Urinary bladder (tissue), 3 donors: ENCODE measurements at regions not wholly inside any gene's neighbourhood (a gene's known extent, or its start where the extent isn't known, plus 50 kb on each side); places are given as distances from the start of the nearest gene placed in this dataset.
"Not testable (repeated sequence)": the region's sequence is repeated elsewhere in the genome, so short reads cannot be mapped to it uniquely, and the experiment has no call there.

Experiments used
- DNase-seq: peaks from one replicate; pipeline ENCODE4 v3.0.0-alpha.2; 2015; ENCODE audit errors: extremely low spot score
- H3K27ac ChIP-seq: one replicate; pipeline ENCODE4 v1.5.1; 2013; ENCODE audit warnings: low read depth, mild to moderate bottlenecking, moderate library complexity
- H3K36me3 ChIP-seq: one replicate; pipeline ENCODE4 v1.6.1; 2013; ENCODE audit warnings: mild to moderate bottlenecking, moderate library complexity; ENCODE audit not compliant: insufficient read depth
- H3K4me1 ChIP-seq: one replicate; pipeline ENCODE4 v1.6.1; 2013; ENCODE audit warnings: mild to moderate bottlenecking, moderate library complexity; ENCODE audit not compliant: insufficient read depth
- H3K4me3 ChIP-seq: one replicate; pipeline ENCODE4 v1.5.1; 2013; ENCODE audit warnings: low read depth, low read length
- WGBS: extraction: QIAGEN DNeasy Blood & Tissue Kit; methylation state at CpG from one replicate; pipeline ENCODE4 v1.1.7; 2013; 5-methylcytosine and 5-hydroxymethylcytosine counted together
- donor health status: healthy with polysubstance abuse.
- donor health status: healthy.

DNA sequence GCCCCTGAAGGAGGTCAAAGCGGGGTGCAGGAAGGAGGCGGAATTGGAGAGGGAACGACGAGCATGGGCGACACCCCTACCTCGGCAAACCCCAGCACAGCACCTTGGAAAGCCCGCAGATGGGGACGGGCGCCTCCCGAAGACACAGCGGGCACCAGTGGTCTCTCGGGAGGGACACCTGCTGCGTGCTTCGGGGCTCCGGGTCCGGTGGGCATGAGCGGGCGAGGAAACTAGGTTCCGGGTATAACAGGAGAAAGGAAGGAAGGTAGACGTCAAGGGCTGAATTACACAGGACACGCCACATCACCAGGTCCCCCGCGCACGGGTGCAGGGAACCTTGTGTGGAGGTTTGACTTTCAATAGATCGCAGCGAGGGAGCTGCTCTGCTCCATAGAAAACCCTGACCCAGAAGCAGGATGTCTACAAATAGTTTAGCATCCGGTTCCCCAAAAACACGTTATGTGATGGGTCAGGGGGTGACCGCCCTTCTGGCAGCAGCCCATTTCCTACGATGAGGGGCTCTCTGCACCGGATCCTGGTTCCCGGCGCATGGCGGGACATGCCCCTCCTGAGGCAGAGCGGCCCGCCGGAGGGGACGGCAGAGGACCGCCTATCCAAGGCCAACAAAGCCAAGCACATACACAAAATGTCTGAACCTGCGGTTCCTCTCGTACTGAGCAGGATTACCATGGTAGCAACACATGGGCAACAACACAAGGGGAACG is 196.9 kb downstream of the ALG10 start:
- H3K4me1 ChIP-seq: no peaks in the 10 kb centered on the region
- no peak for DNase-seq
- WGBS: 52% methylated on average over 42 of the region's 42 CpGs
- no peak overlapping the region for H3K27ac ChIP-seq
- H3K36me3 ChIP-seq: no peaks in the 10 kb centered on the region
- peak overlapping the region; percentile 27 for H3K4me3 ChIP-seq

DNA sequence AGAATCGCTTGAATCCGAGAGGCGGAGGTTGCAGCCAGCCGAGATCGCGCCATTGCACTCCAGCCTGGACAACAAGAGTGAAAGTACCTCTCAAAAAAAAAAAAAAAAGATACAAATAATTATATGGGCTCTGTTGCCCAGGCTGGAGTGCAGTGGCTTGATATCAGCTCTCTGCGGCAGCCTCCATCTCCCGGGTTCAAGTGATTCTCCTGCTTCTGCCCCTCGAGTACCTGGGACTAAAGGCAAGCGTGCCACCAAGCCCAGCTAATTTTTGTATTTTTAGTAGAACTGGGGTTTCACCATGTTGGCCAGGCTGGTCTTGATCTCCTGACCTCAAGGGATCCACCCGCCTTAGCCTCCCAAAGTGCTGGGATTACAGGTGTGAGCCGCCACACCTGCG is 197.8 kb downstream of the ALG10 start:
- not testable (repeated sequence) for DNase-seq, H3K27ac ChIP-seq, H3K36me3 ChIP-seq, H3K4me3 ChIP-seq, H3K4me1 ChIP-seq
- 94% methylated on average over 13 of the region's 13 CpGs for WGBS

GRCh38 chr12:34223640-34224039 is 201.3 kb downstream of the ALG10 start:
- H3K4me3 ChIP-seq: no peak overlapping the region
- 82% methylated on average over 3 of the region's 3 CpGs for WGBS

DNA sequence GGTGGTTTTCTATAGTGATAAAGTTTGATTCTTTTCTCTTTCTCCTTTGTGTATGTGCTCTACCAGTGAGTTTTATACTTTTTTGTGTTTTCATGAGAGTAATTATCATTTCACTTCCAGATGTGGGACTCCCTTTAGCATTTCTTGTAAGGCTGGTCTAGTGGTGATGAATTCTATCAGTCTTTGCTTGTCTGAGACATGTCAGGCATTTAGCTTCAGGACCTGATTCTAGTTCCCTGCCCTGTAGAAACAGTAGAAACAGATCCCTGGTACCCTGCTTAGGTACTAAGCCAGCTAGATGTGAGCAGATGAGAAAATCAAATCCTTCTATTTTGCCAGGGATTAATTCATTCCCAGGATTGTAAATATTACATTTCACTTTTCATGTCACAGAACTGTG is 203.7 kb downstream of the ALG10 start:
- not testable (repeated sequence) for H3K36me3 ChIP-seq, H3K4me1 ChIP-seq, H3K4me3 ChIP-seq, H3K27ac ChIP-seq, DNase-seq

More at GRCh38 chr12:34223640-34224039, 201.3 kb downstream of the ALG10 start:
- Histone ChIP-seq H3K27ac (no peak overlapping the region), H3K36me3 (no peaks in the 10 kb centered on the region), H3K4me1 (no peaks in the 10 kb centered on the region)
- no peak for DNase-seq

- 45% methylated on average over 3 of the region's 3 CpGs for WGBS
These were observed 205.8 kb downstream of the ALG10 start for GRCh38 chr12:34228046-34228445.

DNA sequence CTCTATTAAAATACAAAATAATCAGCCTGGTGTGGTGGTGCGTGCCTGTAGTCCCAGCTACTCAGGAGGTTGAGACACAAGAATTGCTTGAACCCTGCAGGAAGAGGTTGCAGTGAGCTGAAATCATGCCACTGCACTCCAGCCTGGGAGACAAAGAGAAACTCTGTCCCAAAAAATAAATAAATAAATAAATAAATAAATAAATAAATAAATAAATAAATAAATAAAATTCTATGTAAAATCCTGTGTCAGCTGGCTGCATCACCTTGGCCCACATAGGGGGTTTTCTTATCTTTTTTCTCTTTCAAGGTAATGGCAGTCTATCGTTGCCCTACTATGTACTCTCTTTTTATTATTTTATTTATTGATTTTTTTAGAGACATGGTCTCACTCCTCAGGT is 206.7 kb downstream of the ALG10 start:
- not testable (repeated sequence) for H3K36me3 ChIP-seq, H3K27ac ChIP-seq, H3K4me1 ChIP-seq, H3K4me3 ChIP-seq, DNase-seq
- WGBS: 75% methylated on average over 2 of the region's 2 CpGs

More at GRCh38 chr12:34228046-34228445, 205.8 kb downstream of the ALG10 start:
- H3K4me3 ChIP-seq, H3K36me3 ChIP-seq, DNase-seq, H3K4me1 ChIP-seq, H3K27ac ChIP-seq: not testable (repeated sequence)

DNA sequence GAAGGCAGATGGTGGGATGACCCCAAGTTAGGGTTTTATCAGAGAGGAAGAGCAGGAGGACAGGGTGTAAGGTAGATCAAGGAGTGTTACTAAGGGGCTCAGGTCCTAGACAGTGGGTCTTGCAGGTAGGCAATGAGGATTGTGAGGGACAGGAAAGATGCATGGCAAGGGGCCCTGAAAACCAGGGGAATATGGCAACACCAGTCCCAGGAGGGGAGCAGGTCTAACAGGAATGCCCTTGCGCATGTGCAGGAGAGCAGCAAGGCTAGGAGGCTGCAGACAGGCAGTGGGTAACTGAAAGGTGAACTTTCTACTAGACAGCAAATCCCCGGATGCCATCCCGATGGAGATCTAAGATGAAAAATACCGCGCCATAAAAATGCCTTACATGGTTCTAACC is 211.3 kb downstream of the ALG10 start:
- no peaks in the 10 kb centered on the region for H3K36me3 ChIP-seq
- no peaks in the 10 kb centered on the region for H3K4me1 ChIP-seq
- H3K4me3 ChIP-seq: no peak overlapping the region
- 91% methylated on average over 5 of the region's 5 CpGs for WGBS
- no peak overlapping the region for H3K27ac ChIP-seq
- no peak for DNase-seq

DNA sequence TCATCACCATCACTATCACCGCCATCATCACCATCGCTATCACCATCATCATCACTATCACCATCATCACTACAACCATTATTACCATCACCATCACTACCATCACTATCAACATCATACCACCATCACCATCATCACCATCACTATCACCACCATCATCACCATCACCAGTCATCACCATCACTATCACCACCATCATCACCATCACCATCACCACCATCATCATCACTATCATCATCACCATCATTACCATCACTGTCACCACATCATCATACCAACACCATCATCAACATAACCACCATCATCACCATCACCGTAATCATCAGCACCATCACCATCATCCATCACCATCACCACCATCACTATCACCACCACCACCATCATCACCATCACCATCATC is 213.8 kb downstream of the ALG10 start:
- 72% methylated on average over 3 of the region's 3 CpGs for WGBS
- no peak for DNase-seq

GRCh38 chr12:34244608-34245007 is 222.3 kb downstream of the ALG10 start:
- H3K36me3 ChIP-seq: no peaks in the 10 kb centered on the region
- H3K27ac ChIP-seq: no peak overlapping the region
- no peaks in the 10 kb centered on the region for H3K4me1 ChIP-seq
- H3K4me3 ChIP-seq: no peak overlapping the region
- 82% methylated on average over 1 of the region's 1 CpG for WGBS
- no peak for DNase-seq

More for the DNA sequence above, 213.8 kb downstream of the ALG10 start:
- no peaks in the 10 kb centered on the region for H3K4me1 ChIP-seq
- no peaks in the 10 kb centered on the region for H3K36me3 ChIP-seq
- no peak overlapping the region for H3K27ac ChIP-seq
- no peak overlapping the region for H3K4me3 ChIP-seq

DNA sequence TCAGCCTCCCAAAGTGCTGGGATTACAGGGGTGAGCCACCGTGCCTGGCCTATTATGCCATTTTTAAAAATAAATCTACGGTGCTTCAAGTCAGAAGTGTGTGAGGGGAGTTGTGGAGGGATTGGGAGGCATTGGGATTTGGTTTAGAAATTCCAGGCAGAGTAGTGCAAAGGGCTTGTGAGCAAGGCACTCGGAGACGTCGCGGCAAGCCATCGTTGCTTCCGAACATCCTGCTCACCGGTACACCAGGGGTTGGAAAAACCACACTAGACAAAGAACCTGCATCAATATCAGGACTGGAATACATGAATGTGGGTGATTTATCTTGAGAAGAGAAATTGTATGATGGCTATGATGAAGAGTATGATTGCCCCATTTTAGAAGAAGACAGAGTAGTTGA is 227.0 kb downstream of the ALG10 start:
- DNase-seq: no peak
- H3K4me1 ChIP-seq: no peaks in the 10 kb centered on the region
- H3K36me3 ChIP-seq: no peaks in the 10 kb centered on the region
- 93% methylated on average over 9 of the region's 9 CpGs for WGBS
- no peak overlapping the region for H3K27ac ChIP-seq
- no peak overlapping the region for H3K4me3 ChIP-seq

DNA sequence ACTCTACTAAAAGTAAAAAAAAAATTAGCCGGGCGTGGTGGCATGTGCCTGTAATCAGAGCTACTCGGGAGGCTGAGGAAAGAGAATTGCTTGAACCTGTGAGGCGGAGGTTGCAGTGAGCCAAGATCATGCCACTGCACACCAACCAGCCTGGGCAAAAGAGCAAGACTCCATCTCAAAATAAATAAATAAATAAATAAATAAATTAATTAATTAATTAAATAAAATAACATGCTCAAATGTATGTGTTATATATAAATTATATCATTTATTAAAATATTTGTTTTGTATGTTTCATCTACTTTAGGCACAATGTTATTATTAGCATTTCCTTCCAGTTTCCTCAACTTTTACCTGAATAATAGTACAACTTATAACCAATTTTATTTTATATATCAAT is 229.6 kb downstream of the ALG10 start:
- 78% methylated on average over 4 of the region's 4 CpGs for WGBS
- H3K27ac ChIP-seq, H3K36me3 ChIP-seq, H3K4me1 ChIP-seq, DNase-seq, H3K4me3 ChIP-seq: not testable (repeated sequence)

DNA sequence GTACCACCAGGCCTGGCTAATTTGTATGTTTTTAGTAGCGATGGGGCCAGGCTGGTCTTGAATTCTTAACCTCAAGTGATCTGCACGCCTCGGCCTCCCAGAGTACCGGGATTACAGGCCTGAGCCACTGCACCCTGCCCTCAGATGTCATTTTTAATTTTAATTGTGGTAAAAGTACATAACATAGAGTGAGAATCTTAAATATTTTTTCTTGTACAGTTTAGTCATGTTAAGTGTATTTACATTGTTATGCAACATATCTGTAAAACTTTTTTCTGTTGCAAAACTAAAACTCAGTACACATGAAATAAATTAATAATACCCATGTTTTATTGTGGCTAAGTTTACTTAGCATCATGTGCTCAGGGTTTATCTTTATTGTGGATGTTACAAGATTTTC is 231.4 kb downstream of the ALG10 start:
- DNase-seq: no peak
- Histone ChIP-seq H3K4me3 (no peak overlapping the region), H3K36me3 (no peaks in the 10 kb centered on the region), H3K4me1 (no peaks in the 10 kb centered on the region), H3K27ac (no peak overlapping the region)
- WGBS: 63% methylated on average over 4 of the region's 4 CpGs

GRCh38 chr12:34257093-34257492 is 234.8 kb downstream of the ALG10 start:
- no peak for DNase-seq
- Histone ChIP-seq H3K4me3 (no peak overlapping the region), H3K27ac (no peak overlapping the region), H3K4me1 (no peaks in the 10 kb centered on the region), H3K36me3 (no peaks in the 10 kb centered on the region)
- 84% methylated on average over 3 of the region's 3 CpGs for WGBS

GRCh38 chr12:34262140-34262539 is 239.8 kb downstream of the ALG10 start:
- not testable (repeated sequence) for H3K4me3 ChIP-seq, H3K4me1 ChIP-seq, H3K36me3 ChIP-seq, DNase-seq, H3K27ac ChIP-seq
- WGBS: 92% methylated on average over 11 of the region's 11 CpGs

DNA sequence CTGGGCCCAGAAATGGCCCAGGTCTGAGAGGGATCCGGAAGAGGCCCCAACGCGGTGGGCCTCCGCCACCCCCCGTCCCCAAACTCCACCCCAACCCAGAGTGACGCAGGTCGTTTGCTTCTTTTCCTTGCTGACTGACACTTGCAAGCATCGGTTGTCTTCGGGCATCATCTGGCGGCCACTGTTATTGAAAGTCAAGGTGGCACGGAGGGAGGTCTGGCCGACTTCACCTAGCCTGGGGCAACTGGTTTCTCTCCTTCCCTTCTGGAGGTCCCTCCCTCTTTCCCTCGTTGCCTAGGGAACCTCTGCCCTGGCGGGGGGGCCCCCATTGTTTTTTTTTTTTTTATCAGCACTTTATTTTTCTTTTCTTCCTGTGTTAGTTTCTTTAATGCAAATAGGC is 241.8 kb downstream of the ALG10 start:
- 75% methylated on average over 14 of the region's 14 CpGs for WGBS
- no peaks in the 10 kb centered on the region for H3K36me3 ChIP-seq
- no peak for DNase-seq
- no peak overlapping the region for H3K4me3 ChIP-seq
- no peaks in the 10 kb centered on the region for H3K4me1 ChIP-seq
- no peak overlapping the region for H3K27ac ChIP-seq
